ENCODE measurements at regions not wholly inside any gene's neighbourhood (a gene's known extent, or its start where the extent isn't known, plus 50 kb on each side); places are given as distances from the start of the nearest gene placed in this dataset.
A peak's percentile ranks its signal among the peaks of the same experiment; 100 is the strongest.

- in situ Hi-C loops (cut with HindIII; ENCODE audit: low pct_unique_long_range_greater_than_20kb, low sequenced_read_pairs) = no loop called here
- TF ChIP-seq JUND (IDR thresholded peaks at IDR 0.05; ENCODE audit: low read depth) = no peak
Observed at GRCh38 chr10:113284635-113285034, 268.2 kb upstream of the HABP2 start.

GRCh38 chr10:113285305-113285704 is 267.5 kb upstream of the HABP2 start:
- no peak for TF ChIP-seq JUND (IDR thresholded peaks at IDR 0.05; ENCODE audit: low read depth)
- no peak for DNase-seq (ENCODE audit: low read depth in 1 of 2, low spot score in 1 of 2)
- in situ Hi-C loops (cut with HindIII; ENCODE audit: low pct_unique_long_range_greater_than_20kb, low sequenced_read_pairs) = no loop called here

More at GRCh38 chr10:113284635-113285034, 268.2 kb upstream of the HABP2 start:
- no peak for DNase-seq (ENCODE audit: low read depth in 1 of 2, low spot score in 1 of 2)

- DNase-seq (ENCODE audit: low read depth in 1 of 2, low spot score in 1 of 2) = no peak
- in situ Hi-C loops (cut with HindIII; ENCODE audit: low pct_unique_long_range_greater_than_20kb, low sequenced_read_pairs) = no loop called here
- no peak for TF ChIP-seq JUND (IDR thresholded peaks at IDR 0.05; ENCODE audit: low read depth)
Observed at GRCh38 chr10:113287592-113287991, 265.3 kb upstream of the HABP2 start.

- no peak for DNase-seq (ENCODE audit: low read depth in 1 of 2, low spot score in 1 of 2)
- no peak for TF ChIP-seq JUND (IDR thresholded peaks at IDR 0.05; ENCODE audit: low read depth)
- in situ Hi-C loops (cut with HindIII; ENCODE audit: low pct_unique_long_range_greater_than_20kb, low sequenced_read_pairs) = no loop called here
Observed at GRCh38 chr10:113290137-113290536, 262.7 kb upstream of the HABP2 start.

DNA sequence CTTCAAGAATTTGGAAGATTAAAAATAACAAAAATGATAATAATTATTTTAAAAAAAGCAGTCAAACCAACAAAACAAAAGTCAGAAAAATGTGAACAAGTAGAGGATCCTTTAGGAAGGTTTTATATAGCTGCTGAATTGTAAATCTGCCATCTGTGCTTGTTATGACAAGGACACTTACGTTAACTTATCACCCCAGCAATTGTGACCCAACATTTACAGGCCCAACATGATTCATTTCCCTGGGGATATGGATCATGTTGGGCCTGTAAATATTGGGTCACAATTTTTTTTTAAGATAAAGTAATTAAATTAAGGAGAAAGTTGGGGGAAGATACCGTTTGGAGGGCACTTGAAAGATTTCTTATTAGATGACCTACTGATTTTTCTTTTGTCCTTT is 261.4 kb upstream of the HABP2 start:
- DNase-seq (ENCODE audit: low read depth in 1 of 2, low spot score in 1 of 2) = no peak
- in situ Hi-C loops (cut with HindIII; ENCODE audit: low pct_unique_long_range_greater_than_20kb, low sequenced_read_pairs) = no loop called here
- no peak for TF ChIP-seq JUND (IDR thresholded peaks at IDR 0.05; ENCODE audit: low read depth)

GRCh38 chr10:113292086-113292485 is 260.8 kb upstream of the HABP2 start:
- DNase-seq (ENCODE audit: low read depth in 1 of 2, low spot score in 1 of 2) = no peak
- in situ Hi-C loops (cut with HindIII; ENCODE audit: low pct_unique_long_range_greater_than_20kb, low sequenced_read_pairs) = no loop called here
- TF ChIP-seq JUND (IDR thresholded peaks at IDR 0.05; ENCODE audit: low read depth) = no peak

- DNase-seq (ENCODE audit: low read depth in 1 of 2, low spot score in 1 of 2) = no peak
- in situ Hi-C loops (cut with HindIII; ENCODE audit: low pct_unique_long_range_greater_than_20kb, low sequenced_read_pairs) = no loop called here
- TF ChIP-seq JUND (IDR thresholded peaks at IDR 0.05; ENCODE audit: low read depth) = no peak
Observed at GRCh38 chr10:113292743-113293142, 260.1 kb upstream of the HABP2 start.

GRCh38 chr10:113293167-113293566 is 259.7 kb upstream of the HABP2 start:
- no peak for DNase-seq (ENCODE audit: low read depth in 1 of 2, low spot score in 1 of 2)
- in situ Hi-C loops (cut with HindIII; ENCODE audit: low pct_unique_long_range_greater_than_20kb, low sequenced_read_pairs) = no loop called here
- TF ChIP-seq JUND (IDR thresholded peaks at IDR 0.05; ENCODE audit: low read depth) = no peak

- in situ Hi-C loops (cut with HindIII; ENCODE audit: low pct_unique_long_range_greater_than_20kb, low sequenced_read_pairs) = no loop called here
- no peak for TF ChIP-seq JUND (IDR thresholded peaks at IDR 0.05; ENCODE audit: low read depth)
- no peak for DNase-seq (ENCODE audit: low read depth in 1 of 2, low spot score in 1 of 2)
Observed at GRCh38 chr10:113294868-113295267, 258.0 kb upstream of the HABP2 start.

DNA sequence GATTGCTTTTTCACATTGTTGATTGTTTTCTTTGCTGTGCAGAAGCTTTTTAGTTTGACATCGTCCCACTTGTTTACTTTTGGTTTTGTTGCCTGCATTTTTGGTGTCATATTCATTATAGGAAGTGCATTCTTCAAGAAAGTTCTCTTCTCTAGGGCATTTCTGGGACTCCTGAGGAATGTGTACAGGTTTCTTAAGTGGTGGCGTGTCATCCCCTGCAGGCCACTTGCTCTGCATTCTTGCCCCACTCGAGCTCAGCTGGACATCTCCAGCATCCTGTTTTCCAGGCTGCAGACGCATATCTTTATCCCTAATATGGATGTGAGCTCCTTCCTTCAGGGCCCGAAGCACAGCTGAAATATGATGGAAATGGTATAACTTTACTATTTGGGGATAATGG is 255.6 kb upstream of the HABP2 start:
- in situ Hi-C loops (cut with HindIII; ENCODE audit: low pct_unique_long_range_greater_than_20kb, low sequenced_read_pairs) = no loop called here
- peak in 1 of 2 experiments; percentile 70 for DNase-seq (ENCODE audit: low read depth in 1 of 2, low spot score in 1 of 2)
- no peak for TF ChIP-seq JUND (IDR thresholded peaks at IDR 0.05; ENCODE audit: low read depth)

DNA sequence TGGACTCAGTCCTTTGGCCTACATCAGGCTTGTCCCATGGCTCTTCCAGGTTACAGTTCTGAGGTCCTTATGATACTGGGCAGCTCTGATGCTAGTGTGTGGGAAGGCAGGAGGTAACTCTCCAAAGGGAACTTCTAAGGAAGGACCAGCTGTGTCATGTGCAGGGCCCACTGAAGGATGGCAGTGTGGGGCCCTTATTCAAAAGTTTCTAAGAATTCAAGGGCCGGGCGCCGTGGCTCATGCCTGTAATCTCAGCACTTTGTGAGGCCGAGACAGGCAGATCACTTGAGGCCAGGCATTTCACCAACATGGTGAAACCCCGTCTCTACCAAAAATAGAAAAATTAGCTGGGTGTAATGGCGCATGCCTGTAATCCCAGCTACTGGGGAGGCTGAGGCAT is 254.2 kb upstream of the HABP2 start:
- DNase-seq (ENCODE audit: low read depth in 1 of 2, low spot score in 1 of 2) = no peak
- in situ Hi-C loops (cut with HindIII; ENCODE audit: low pct_unique_long_range_greater_than_20kb, low sequenced_read_pairs) = no loop called here
- no peak for TF ChIP-seq JUND (IDR thresholded peaks at IDR 0.05; ENCODE audit: low read depth)

DNA sequence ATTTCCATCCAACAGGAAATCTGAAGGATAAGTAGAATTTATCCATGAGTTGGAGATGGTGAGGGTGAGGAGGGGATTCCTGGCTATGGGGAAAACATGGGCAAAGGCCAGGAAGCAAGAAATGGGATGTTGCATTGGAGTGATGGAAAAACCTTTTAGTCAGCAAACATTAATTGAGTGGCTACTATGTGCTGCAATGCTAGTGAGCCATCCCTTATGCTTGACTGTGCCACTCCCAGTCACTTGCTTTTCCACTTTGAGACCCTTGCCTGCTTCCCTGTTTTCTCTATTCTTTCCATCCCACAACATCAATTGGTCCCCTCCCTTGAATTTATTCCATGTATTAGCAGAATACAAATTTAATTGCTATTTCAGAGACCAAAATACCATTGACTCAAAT is 252.7 kb upstream of the HABP2 start:
- DNase-seq (ENCODE audit: low read depth in 1 of 2, low spot score in 1 of 2) = no peak
- in situ Hi-C loops (cut with HindIII; ENCODE audit: low pct_unique_long_range_greater_than_20kb, low sequenced_read_pairs) = no loop called here
- no peak for TF ChIP-seq JUND (IDR thresholded peaks at IDR 0.05; ENCODE audit: low read depth)

DNA sequence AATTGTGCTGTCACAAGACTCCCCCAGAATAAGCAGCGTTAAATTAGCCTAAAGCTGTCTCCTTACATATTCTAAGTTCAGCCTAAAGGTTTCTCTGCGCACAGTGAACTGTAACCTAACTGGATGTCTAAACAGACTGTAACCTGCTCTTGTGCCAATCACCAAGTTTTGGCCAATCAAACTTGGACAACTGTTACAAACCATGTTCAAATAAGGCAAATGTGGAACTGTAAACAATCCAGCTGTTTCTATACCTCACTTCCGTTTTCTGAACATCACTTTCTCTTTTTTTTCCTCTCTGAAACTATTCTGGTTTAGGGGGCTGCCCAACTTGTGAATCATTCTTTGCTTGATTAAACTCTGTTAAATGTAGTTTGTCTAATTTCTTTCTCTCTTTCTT is 252.2 kb upstream of the HABP2 start:
- no peak for DNase-seq (ENCODE audit: low read depth in 1 of 2, low spot score in 1 of 2)
- TF ChIP-seq JUND (IDR thresholded peaks at IDR 0.05; ENCODE audit: low read depth) = no peak
- in situ Hi-C loops (cut with HindIII; ENCODE audit: low pct_unique_long_range_greater_than_20kb, low sequenced_read_pairs) = no loop called here

DNA sequence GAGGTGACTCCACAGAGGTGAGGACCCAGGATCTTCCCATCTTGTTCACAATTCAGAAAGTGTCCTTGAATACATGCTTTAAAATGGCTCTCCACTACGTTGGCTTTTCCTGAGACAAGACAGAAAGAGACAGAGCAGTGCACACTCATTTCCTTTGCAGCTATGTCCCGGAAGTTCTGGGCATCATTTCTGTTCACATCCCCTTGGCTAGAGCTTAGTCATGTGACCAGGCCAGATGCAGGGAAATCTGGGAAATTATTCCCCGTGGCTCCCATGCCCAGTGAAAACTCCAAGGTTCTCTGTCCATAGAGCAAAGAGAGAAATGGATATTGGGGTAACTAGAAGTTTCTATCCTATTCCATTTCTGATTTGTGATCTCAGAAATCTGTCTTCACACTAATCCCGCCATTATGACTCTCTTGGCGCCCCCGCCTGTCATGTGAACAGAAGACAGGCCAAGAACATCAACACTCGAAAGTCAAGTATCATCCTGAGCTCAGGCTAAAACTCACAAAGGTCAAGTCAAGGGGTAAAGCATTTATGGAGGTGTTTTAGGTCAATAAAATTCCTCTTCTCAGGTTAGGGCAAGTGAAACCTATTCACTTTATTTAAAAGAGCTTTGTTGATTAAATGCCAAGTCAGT is 251.4 kb upstream of the HABP2 start:
- no peak for DNase-seq (ENCODE audit: low read depth in 1 of 2, low spot score in 1 of 2)
- in situ Hi-C loops (cut with HindIII; ENCODE audit: low pct_unique_long_range_greater_than_20kb, low sequenced_read_pairs) = no loop called here
- TF ChIP-seq JUND (IDR thresholded peaks at IDR 0.05; ENCODE audit: low read depth) = no peak
